GM12878 (cell line): ENCODE measurements at regions not wholly inside any gene's neighbourhood (a gene's known extent, or its start where the extent isn't known, plus 50 kb on each side); places are given as distances from the start of the nearest gene placed in this dataset.

Experiments
- ATAC-seq: fragments of 200-7000 bp; cut with Tn5 transposase; 3 replicates; pipeline ENCODE4 v1.9.1; 2020; ENCODE audit warnings: mild to moderate bottlenecking, moderate library complexity
- BruUV-seq: library from RNA; stranded (reverse); fragments of 400-500 nt; replicated peaks from 2 replicates; lab custom pipeline; 2021; lab: Mats Ljungman, UMichigan
- CTCF ChIA-PET: fragments of 300-600 bp; sonication (Branson Sonifier 250); formaldehyde crosslinking; extraction: SDS; loops from one replicate; lab custom pipeline; 2021; ENCODE audit warnings: inconsistent platforms; lab: Yijun Ruan, JAX
- POLR2A ChIA-PET: fragments of 350-600 bp; formaldehyde crosslinking; extraction: SDS; loops from one replicate; lab custom pipeline; 2021; ENCODE audit warnings: inconsistent platforms; lab: Charles Lee
- RAD21 ChIA-PET: fragments of 300-600 bp; sonication (Branson Sonifier 250); formaldehyde crosslinking; loops from one replicate; lab custom pipeline; 2023; ENCODE audit warnings: antibody characterized with exemption; ENCODE audit not compliant: unreplicated experiment; lab: Charles Lee
- SMC1A ChIA-PET: fragments of 300-600 bp; sonication (Branson Sonifier 250); formaldehyde crosslinking; loops from one replicate; lab custom pipeline; 2023; ENCODE audit not compliant: unreplicated experiment, uncharacterized antibody; lab: Charles Lee
- DNase-seq: peaks from one replicate; pipeline ENCODE4 v3.0.0-alpha.2; 2011; ENCODE audit warnings: low read depth, low spot score
- FAIRE-seq: peaks from 3 replicates; lab custom pipeline; 2011; peaks lifted over from hg19 to GRCh38; lab: Jason Lieb, UNC
- H2AFZ ChIP-seq: 2 replicates; pipeline ENCODE4 v1.6.0; 2011; ENCODE audit warnings: low read depth, low read length, control low read depth; ENCODE audit not compliant: control insufficient read depth
- H3K27ac ChIP-seq: 2 replicates; pipeline ENCODE4 v1.5.1; 2011; ENCODE audit warnings: control low read depth; ENCODE audit not compliant: control insufficient read depth, insufficient read depth
- H3K27me3 ChIP-seq, 2 experiments: replicated peaks in 1 of 2; 2 replicates each; pipeline versions ENCODE4 v1.6.0 to v1.6.1; 2011; ENCODE audit warnings: low read length in 1 of 2; ENCODE audit not compliant: control insufficient read depth in 2 of 2, insufficient read depth in 2 of 2
- H3K36me3 ChIP-seq, 2 experiments: 2 replicates each; pipeline ENCODE4 v1.5.1; 2011; ENCODE audit warnings: low read length in 1 of 2; ENCODE audit not compliant: control insufficient read depth in 2 of 2, insufficient read depth in 2 of 2
- H3K4me1 ChIP-seq: 2 replicates; pipeline ENCODE4 v1.6.1; 2011; ENCODE audit warnings: mild to moderate bottlenecking, low read length, moderate library complexity, mixed read lengths; ENCODE audit not compliant: control insufficient read depth, insufficient read depth
- H3K4me2 ChIP-seq: 2 replicates; pipeline ENCODE4 v1.6.0; 2011; ENCODE audit warnings: control low read depth; ENCODE audit not compliant: control insufficient read depth, insufficient read depth
- H3K4me3 ChIP-seq: fragments of 200-600 bp; sonication (generic); 2 replicates; pipeline ENCODE4 v1.5.1; 2016
- H3K79me2 ChIP-seq: 2 replicates; pipeline ENCODE4 v1.6.0; 2011; ENCODE audit warnings: low read length; ENCODE audit not compliant: control insufficient read depth, insufficient read depth
- H3K9ac ChIP-seq: 2 replicates; pipeline ENCODE4 v1.8.0; 2011; ENCODE audit warnings: low read length, control low read depth, mixed read lengths; ENCODE audit not compliant: control insufficient read depth, insufficient read depth
- H3K9me3 ChIP-seq: replicated peaks from 3 replicates; pipeline ENCODE4 v1.5.1; 2011; ENCODE audit warnings: mild to moderate bottlenecking, low read length; ENCODE audit not compliant: control insufficient read depth, insufficient read depth
- H4K20me1 ChIP-seq: 2 replicates; pipeline ENCODE4 v1.6.0; 2011; ENCODE audit not compliant: control insufficient read depth, insufficient read depth
- PAX5 ChIP-seq: IDR thresholded peaks from 2 replicates; pipeline ENCODE4 v1.6.1; 2011; ENCODE audit warnings: low read depth, low read length, borderline replicate concordance
- STAT1 ChIP-seq: fragments of 450-650 bp; conservative IDR thresholded peaks from 2 replicates; pipeline ENCODE4 v1.6.1; 2014; ENCODE audit warnings: antibody characterized with exemption, mild to moderate bottlenecking
- WGBS: methylation state at CpG from one replicate; pipeline ENCODE4 v1.1.6; 2016; ENCODE audit warnings: low lambda C conversion rate; ENCODE audit not compliant: insufficient replicate concordance, insufficient coverage; ENCODE audit errors: missing lambda C conversion rate; 5-methylcytosine and 5-hydroxymethylcytosine counted together
- in situ Hi-C: fragments of 300-500 bp; cut with MboI; formaldehyde crosslinking; loops from 9 replicates; pipeline ENCODE4 v1.14.3; 2018; ENCODE audit warnings: mixed read lengths
- intact Hi-C: fragments of 100-400 bp; cut with micrococcal nuclease; formaldehyde crosslinking; loops from one replicate; pipeline ENCODE4 v1.14.2; 2022; ENCODE audit not compliant: unreplicated experiment
- TF ChIP-seq, protein P1 (sequence below): IDR thresholded peaks from 2 replicates; pipeline ENCODE4 v1.6.1; 2012; ENCODE audit warnings: low read length, inconsistent platforms
- TF ChIP-seq, protein P2 (sequence below): IDR thresholded peaks from 2 replicates; pipeline ENCODE4 v1.6.1; 2011; ENCODE audit warnings: low read depth, low read length, improper control_type of control experiment, borderline replicate concordance
- TF ChIP-seq, protein P3 (sequence below): fragments of 450-650 bp; IDR thresholded peaks from 2 replicates; pipeline ENCODE4 v1.6.1; 2017; ENCODE audit warnings: mild to moderate bottlenecking
- TF ChIP-seq, protein P4 (sequence below): IDR thresholded peaks from 2 replicates; pipeline ENCODE4 v1.6.1; 2011; ENCODE audit warnings: low read depth, mild to moderate bottlenecking, low read length, moderate library complexity, borderline replicate concordance; ENCODE audit errors: extremely low read depth

DNA sequence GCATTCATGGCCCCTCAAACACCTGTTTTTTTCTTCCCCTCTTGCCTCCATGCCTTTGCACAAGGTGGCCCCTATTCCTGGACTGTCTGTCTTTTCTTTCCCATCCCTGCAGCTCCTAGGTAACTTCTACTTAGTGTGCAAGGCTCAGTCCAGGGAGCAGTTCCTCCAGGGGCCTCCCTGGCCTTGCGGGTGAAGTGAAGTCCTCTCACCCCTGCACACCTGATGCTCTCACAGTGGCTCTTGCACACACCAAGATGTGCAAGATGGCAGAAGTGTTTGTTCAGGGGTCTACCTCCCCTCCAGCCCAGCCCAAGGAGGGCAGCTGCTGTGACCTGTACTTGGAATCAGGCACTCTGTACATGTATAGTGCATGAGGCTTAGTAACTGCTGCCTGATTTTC, 236.8 kb upstream of the HS6ST1 start:
- intact Hi-C loops (no loop called here), in situ Hi-C loops (no loop called here)
- Histone ChIP-seq H2AFZ (no peak overlapping the region), H3K27ac (no peak overlapping the region), H3K4me2 (no peak overlapping the region), H3K79me2 (no peaks in the 10 kb centered on the region), H3K9me3 (no peaks in the 10 kb centered on the region), H3K4me1 (no peaks in the 10 kb centered on the region), H3K9ac (no peak overlapping the region), H3K4me3 (no peak overlapping the region), H3K36me3 (no peaks in the 10 kb centered on the region), H4K20me1 (no peaks in the 10 kb centered on the region), H3K27me3 (peaks cover 2 to 8% of the 10 kb centered on the region in 2 experiments; a peak in 3 of 4 replicates)
- BruUV-seq = no TSS peak
- no peak for ATAC-seq
- no peak for FAIRE-seq
- ChIA-PET SMC1A (no interaction called here), CTCF (no interaction called here), POLR2A (no interaction called here), RAD21 (no interaction called here)
- WGBS = 86% methylated on average over 1 of the region's 1 CpG
- DNase-seq = no peak
- TF ChIP-seq, protein P1, sequence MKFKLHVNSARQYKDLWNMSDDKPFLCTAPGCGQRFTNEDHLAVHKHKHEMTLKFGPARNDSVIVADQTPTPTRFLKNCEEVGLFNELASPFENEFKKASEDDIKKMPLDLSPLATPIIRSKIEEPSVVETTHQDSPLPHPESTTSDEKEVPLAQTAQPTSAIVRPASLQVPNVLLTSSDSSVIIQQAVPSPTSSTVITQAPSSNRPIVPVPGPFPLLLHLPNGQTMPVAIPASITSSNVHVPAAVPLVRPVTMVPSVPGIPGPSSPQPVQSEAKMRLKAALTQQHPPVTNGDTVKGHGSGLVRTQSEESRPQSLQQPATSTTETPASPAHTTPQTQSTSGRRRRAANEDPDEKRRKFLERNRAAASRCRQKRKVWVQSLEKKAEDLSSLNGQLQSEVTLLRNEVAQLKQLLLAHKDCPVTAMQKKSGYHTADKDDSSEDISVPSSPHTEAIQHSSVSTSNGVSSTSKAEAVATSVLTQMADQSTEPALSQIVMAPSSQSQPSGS = no peak
- TF ChIP-seq STAT1 (no peak), PAX5 (no peak)
- TF ChIP-seq, protein P2, sequence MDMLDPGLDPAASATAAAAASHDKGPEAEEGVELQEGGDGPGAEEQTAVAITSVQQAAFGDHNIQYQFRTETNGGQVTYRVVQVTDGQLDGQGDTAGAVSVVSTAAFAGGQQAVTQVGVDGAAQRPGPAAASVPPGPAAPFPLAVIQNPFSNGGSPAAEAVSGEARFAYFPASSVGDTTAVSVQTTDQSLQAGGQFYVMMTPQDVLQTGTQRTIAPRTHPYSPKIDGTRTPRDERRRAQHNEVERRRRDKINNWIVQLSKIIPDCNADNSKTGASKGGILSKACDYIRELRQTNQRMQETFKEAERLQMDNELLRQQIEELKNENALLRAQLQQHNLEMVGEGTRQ = no peak
- TF ChIP-seq, protein P3, sequence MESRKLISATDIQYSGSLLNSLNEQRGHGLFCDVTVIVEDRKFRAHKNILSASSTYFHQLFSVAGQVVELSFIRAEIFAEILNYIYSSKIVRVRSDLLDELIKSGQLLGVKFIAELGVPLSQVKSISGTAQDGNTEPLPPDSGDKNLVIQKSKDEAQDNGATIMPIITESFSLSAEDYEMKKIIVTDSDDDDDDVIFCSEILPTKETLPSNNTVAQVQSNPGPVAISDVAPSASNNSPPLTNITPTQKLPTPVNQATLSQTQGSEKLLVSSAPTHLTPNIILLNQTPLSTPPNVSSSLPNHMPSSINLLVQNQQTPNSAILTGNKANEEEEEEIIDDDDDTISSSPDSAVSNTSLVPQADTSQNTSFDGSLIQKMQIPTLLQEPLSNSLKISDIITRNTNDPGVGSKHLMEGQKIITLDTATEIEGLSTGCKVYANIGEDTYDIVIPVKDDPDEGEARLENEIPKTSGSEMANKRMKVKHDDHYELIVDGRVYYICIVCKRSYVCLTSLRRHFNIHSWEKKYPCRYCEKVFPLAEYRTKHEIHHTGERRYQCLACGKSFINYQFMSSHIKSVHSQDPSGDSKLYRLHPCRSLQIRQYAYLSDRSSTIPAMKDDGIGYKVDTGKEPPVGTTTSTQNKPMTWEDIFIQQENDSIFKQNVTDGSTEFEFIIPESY = no peak
- TF ChIP-seq, protein P4, sequence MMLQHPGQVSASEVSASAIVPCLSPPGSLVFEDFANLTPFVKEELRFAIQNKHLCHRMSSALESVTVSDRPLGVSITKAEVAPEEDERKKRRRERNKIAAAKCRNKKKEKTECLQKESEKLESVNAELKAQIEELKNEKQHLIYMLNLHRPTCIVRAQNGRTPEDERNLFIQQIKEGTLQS = no peak
